ENCODE measurements at regions not wholly inside any gene's neighbourhood (a gene's known extent, or its start where the extent isn't known, plus 50 kb on each side); places are given as distances from the start of the nearest gene placed in this dataset.
"Not testable (repeated sequence)": the region's sequence is repeated elsewhere in the genome, so short reads cannot be mapped to it uniquely, and the experiment has no call there.

DNA sequence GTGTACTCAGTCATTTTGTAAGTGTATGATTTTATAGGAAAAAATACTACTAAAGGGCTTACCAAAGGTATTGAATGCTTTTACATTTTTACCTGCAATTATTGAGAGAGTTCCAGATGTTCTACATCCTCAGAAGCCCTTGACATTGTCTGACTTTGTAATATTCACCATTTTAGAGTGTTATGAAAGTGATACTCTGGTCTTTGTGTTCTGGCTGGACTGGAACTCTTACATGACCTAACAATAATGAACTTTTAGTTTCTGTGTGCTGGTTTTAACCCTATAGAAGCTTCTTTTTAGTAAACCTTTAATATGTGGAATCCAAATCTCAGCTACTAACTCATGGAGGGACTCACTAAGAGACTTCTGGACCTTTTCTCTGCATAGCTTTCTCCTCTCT, 478.8 kb upstream of the SPANXN1 start:
- no peak overlapping the region for H3K4me2 ChIP-seq (ENCODE audit: insufficient read depth, insufficient read length, low read length)
- no peaks in the 10 kb centered on the region for H3K79me2 ChIP-seq (ENCODE audit: insufficient read depth, low read length)
- H4K5ac ChIP-seq (ENCODE audit: insufficient read length, low read depth, low read length), result no peak overlapping the region
- no peak for DNase-seq
- H3K23ac ChIP-seq (ENCODE audit: insufficient read length, low read depth, low read length), result no peak overlapping the region
- peaks cover 10 to 14% of the 10 kb centered on the region in 2 experiments for H3K4me1 Mint-ChIP-seq
- no peak overlapping the region for H2AK5ac ChIP-seq (ENCODE audit: insufficient read length, low read length)
- H3K4me3 Mint-ChIP-seq, result no peak overlapping the region
- H3K9ac ChIP-seq (ENCODE audit: extremely low read depth, insufficient read length, low read length), result no peak overlapping the region
- H4K20me1 ChIP-seq (ENCODE audit: control insufficient read depth, insufficient read depth, insufficient read length), result no peaks in the 10 kb centered on the region
- no peak overlapping the region for H3K4ac ChIP-seq (ENCODE audit: low read depth, low read length)
- H3K27ac Mint-ChIP-seq, result no peak overlapping the region
- H4K91ac ChIP-seq (ENCODE audit: insufficient read length, low read depth, low read length), result no peak overlapping the region
- H3K23me2 ChIP-seq (ENCODE audit: insufficient read length, low read depth, low read length, poor library complexity, severe bottlenecking), result no peaks in the 10 kb centered on the region
- no peak overlapping the region for H3K27ac ChIP-seq (ENCODE audit: insufficient read length, low read depth, low read length)
- no peaks in the 10 kb centered on the region for H3K4me1 ChIP-seq (ENCODE audit: insufficient read depth, low read length)
- no peak overlapping the region for H2BK15ac ChIP-seq (ENCODE audit: low read depth, low read length)
- H3K27me3 Mint-ChIP-seq (ENCODE audit: low read depth), result no peaks in the 10 kb centered on the region
- H3K9me3 ChIP-seq (ENCODE audit: control insufficient read depth, low read depth, low read length), result peaks cover 4% of the 10 kb centered on the region
- H3T11ph ChIP-seq (ENCODE audit: low read length), result no peak overlapping the region
- TF ChIP-seq, protein P1, sequence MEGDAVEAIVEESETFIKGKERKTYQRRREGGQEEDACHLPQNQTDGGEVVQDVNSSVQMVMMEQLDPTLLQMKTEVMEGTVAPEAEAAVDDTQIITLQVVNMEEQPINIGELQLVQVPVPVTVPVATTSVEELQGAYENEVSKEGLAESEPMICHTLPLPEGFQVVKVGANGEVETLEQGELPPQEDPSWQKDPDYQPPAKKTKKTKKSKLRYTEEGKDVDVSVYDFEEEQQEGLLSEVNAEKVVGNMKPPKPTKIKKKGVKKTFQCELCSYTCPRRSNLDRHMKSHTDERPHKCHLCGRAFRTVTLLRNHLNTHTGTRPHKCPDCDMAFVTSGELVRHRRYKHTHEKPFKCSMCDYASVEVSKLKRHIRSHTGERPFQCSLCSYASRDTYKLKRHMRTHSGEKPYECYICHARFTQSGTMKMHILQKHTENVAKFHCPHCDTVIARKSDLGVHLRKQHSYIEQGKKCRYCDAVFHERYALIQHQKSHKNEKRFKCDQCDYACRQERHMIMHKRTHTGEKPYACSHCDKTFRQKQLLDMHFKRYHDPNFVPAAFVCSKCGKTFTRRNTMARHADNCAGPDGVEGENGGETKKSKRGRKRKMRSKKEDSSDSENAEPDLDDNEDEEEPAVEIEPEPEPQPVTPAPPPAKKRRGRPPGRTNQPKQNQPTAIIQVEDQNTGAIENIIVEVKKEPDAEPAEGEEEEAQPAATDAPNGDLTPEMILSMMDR (conservative IDR thresholded peaks at IDR 0.05), result no peak
- no peaks in the 10 kb centered on the region; a peak in 3 of 7 replicates for H3K36me3 Mint-ChIP-seq (ENCODE audit: insufficient read depth in 1 of 3, low read depth in 3 of 3)
- H2BK12ac ChIP-seq (ENCODE audit: insufficient read length, low read depth, low read length), result no peak overlapping the region
- H3K79me1 ChIP-seq (ENCODE audit: insufficient read depth, low read depth, low read length, poor library complexity, severe bottlenecking), result no peaks in the 10 kb centered on the region
- peaks cover 58 to 66% of the 10 kb centered on the region in 2 experiments for H3K9me3 Mint-ChIP-seq
- no peak overlapping the region for H3K18ac ChIP-seq (ENCODE audit: insufficient read length, low read depth, low read length)
- no peak overlapping the region for H2AFZ ChIP-seq (ENCODE audit: low read length)
- no peak overlapping the region for H2BK20ac ChIP-seq (ENCODE audit: low read depth, low read length, poor library complexity, severe bottlenecking)
- H3K56ac ChIP-seq (ENCODE audit: insufficient read length, low read depth, low read length), result no peak overlapping the region
- H3K27me3 ChIP-seq (ENCODE audit: insufficient read depth, low read length), result no peaks in the 10 kb centered on the region
- no peak overlapping the region for H3K14ac ChIP-seq (ENCODE audit: insufficient read depth, low read length)
- H2BK120ac ChIP-seq (ENCODE audit: low read depth, low read length, poor library complexity, severe bottlenecking), result no peak overlapping the region
- H4K8ac ChIP-seq (replicated peaks; ENCODE audit: insufficient read length, low read depth, low read length), result no peak overlapping the region
- H2BK5ac ChIP-seq (ENCODE audit: insufficient read length, low read length), result no peak overlapping the region

DNA sequence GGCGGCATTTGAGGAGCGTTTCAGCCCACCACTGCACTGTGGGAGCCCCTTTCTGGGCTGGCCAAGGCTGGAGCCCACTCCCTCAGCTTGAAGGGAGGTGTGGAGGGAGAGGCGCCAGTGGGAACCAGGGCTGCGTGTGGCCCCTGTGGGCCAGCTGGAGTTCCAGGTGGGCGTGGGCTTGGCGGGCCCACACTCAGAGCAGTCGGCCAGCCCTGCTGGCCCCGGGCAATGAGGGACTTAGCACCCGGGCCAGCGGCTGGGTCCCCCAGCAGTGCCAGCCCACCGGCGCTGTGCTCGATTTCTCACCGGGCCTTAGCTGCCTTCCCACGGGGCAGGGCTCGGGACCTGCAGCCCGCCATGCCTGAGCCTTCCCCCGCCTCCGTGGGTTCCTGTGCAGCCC, 463.8 kb upstream of the SPANXN1 start:
- H3K23ac ChIP-seq (ENCODE audit: insufficient read length, low read depth, low read length); H3K14ac ChIP-seq (ENCODE audit: insufficient read depth, low read length); H3K36me3 Mint-ChIP-seq (ENCODE audit: insufficient read depth in 1 of 3, low read depth in 3 of 3); H3K4me3 Mint-ChIP-seq; H2BK120ac ChIP-seq (ENCODE audit: low read depth, low read length, poor library complexity, severe bottlenecking); H2AFZ ChIP-seq (ENCODE audit: low read length); H3K27ac ChIP-seq (ENCODE audit: insufficient read length, low read depth, low read length); H3K79me1 ChIP-seq (ENCODE audit: insufficient read depth, low read depth, low read length, poor library complexity, severe bottlenecking); H4K20me1 ChIP-seq (ENCODE audit: control insufficient read depth, insufficient read depth, insufficient read length); H2BK12ac ChIP-seq (ENCODE audit: insufficient read length, low read depth, low read length); H2BK15ac ChIP-seq (ENCODE audit: low read depth, low read length); H3T11ph ChIP-seq (ENCODE audit: low read length); H3K4me1 ChIP-seq (ENCODE audit: insufficient read depth, low read length); H3K79me2 ChIP-seq (ENCODE audit: insufficient read depth, low read length); H4K91ac ChIP-seq (ENCODE audit: insufficient read length, low read depth, low read length); H3K18ac ChIP-seq (ENCODE audit: insufficient read length, low read depth, low read length); H3K27me3 Mint-ChIP-seq (ENCODE audit: low read depth); H3K27ac Mint-ChIP-seq; H3K27me3 ChIP-seq (ENCODE audit: insufficient read depth, low read length); H4K5ac ChIP-seq (ENCODE audit: insufficient read length, low read depth, low read length); H3K56ac ChIP-seq (ENCODE audit: insufficient read length, low read depth, low read length); H2BK5ac ChIP-seq (ENCODE audit: insufficient read length, low read length); H3K4me1 Mint-ChIP-seq; H4K8ac ChIP-seq (replicated peaks; ENCODE audit: insufficient read length, low read depth, low read length); H2BK20ac ChIP-seq (ENCODE audit: low read depth, low read length, poor library complexity, severe bottlenecking); H3K4me2 ChIP-seq (ENCODE audit: insufficient read depth, insufficient read length, low read length); H3K4ac ChIP-seq (ENCODE audit: low read depth, low read length); H3K9ac ChIP-seq (ENCODE audit: extremely low read depth, insufficient read length, low read length); H2AK5ac ChIP-seq (ENCODE audit: insufficient read length, low read length); DNase-seq; H3K23me2 ChIP-seq (ENCODE audit: insufficient read length, low read depth, low read length, poor library complexity, severe bottlenecking): not testable (repeated sequence)
- peaks cover 11% of the 10 kb centered on the region for H3K9me3 ChIP-seq (ENCODE audit: control insufficient read depth, low read depth, low read length)
- peaks cover 60 to 64% of the 10 kb centered on the region in 2 experiments for H3K9me3 Mint-ChIP-seq
- no CpG with 5 or more reads among the region's 19 CpGs for WGBS (ENCODE audit: extremely low coverage, insufficient read length, low lambda C conversion rate)

Data from H9 (cell line).